ENCODE measurements at regions not wholly inside any gene's neighbourhood (a gene's known extent, or its start where the extent isn't known, plus 50 kb on each side); places are given as distances from the start of the nearest gene placed in this dataset.

- no peak for DNase-seq (ENCODE audit: low read depth in 3 of 3, low spot score in 2 of 3)
Measured at GRCh38 chr13:27014406-27015359, 156.9 kb downstream of the USP12 start.

GRCh38 chr13:27012482-27013197 lies 159.0 kb downstream of the USP12 start:
- no peak for DNase-seq (ENCODE audit: low read depth in 3 of 3, low spot score in 2 of 3)

GRCh38 chr13:27011661-27012060 lies 159.9 kb downstream of the USP12 start:
- no peak for DNase-seq (ENCODE audit: low read depth in 3 of 3, low spot score in 2 of 3)

- no peak for DNase-seq (ENCODE audit: low read depth in 3 of 3, low spot score in 2 of 3)
Measured at GRCh38 chr13:27008733-27009132, 162.9 kb downstream of the USP12 start.

GRCh38 chr13:27007166-27007565 lies 164.4 kb downstream of the USP12 start:
- no peak for DNase-seq (ENCODE audit: low read depth in 3 of 3, low spot score in 2 of 3)

GRCh38 chr13:27006519-27007161 lies 165.0 kb downstream of the USP12 start:
- no peak for DNase-seq (ENCODE audit: low read depth in 3 of 3, low spot score in 2 of 3)

- no peak for DNase-seq (ENCODE audit: low read depth in 3 of 3, low spot score in 2 of 3)
Measured at GRCh38 chr13:27005976-27006518, 165.6 kb downstream of the USP12 start.

GRCh38 chr13:27005556-27005955 lies 166.1 kb downstream of the USP12 start:
- DNase-seq (ENCODE audit: low read depth in 3 of 3, low spot score in 2 of 3) = no peak

- DNase-seq (ENCODE audit: low read depth in 3 of 3, low spot score in 2 of 3) = no peak
Measured at GRCh38 chr13:27004866-27005265, 166.7 kb downstream of the USP12 start.

GRCh38 chr13:27004326-27004725 lies 167.3 kb downstream of the USP12 start:
- DNase-seq (ENCODE audit: low read depth in 3 of 3, low spot score in 2 of 3) = no peak

GRCh38 chr13:27001705-27002104 lies 169.9 kb downstream of the USP12 start:
- no peak for DNase-seq (ENCODE audit: low read depth in 3 of 3, low spot score in 2 of 3)

GRCh38 chr13:27000686-27001085 lies 170.9 kb downstream of the USP12 start:
- no peak for DNase-seq (ENCODE audit: low read depth in 3 of 3, low spot score in 2 of 3)

GRCh38 chr13:26999499-26999898 lies 172.1 kb downstream of the USP12 start:
- no peak for DNase-seq (ENCODE audit: low read depth in 3 of 3, low spot score in 2 of 3)

- no peak for DNase-seq (ENCODE audit: low read depth in 3 of 3, low spot score in 2 of 3)
Measured at GRCh38 chr13:26998292-26998691, 173.3 kb downstream of the USP12 start.

GRCh38 chr13:26996965-26997752 lies 174.5 kb downstream of the USP12 start:
- DNase-seq (ENCODE audit: low read depth in 3 of 3, low spot score in 2 of 3) = no peak

- no peak for DNase-seq (ENCODE audit: low read depth in 3 of 3, low spot score in 2 of 3)
Measured at GRCh38 chr13:26995159-26995558, 176.5 kb downstream of the USP12 start.

GRCh38 chr13:26993780-26994179 lies 177.8 kb downstream of the USP12 start:
- DNase-seq (ENCODE audit: low read depth in 3 of 3, low spot score in 2 of 3) = no peak

- no peak for DNase-seq (ENCODE audit: low read depth in 3 of 3, low spot score in 2 of 3)
Measured at GRCh38 chr13:26992951-26993719, 178.5 kb downstream of the USP12 start.

- DNase-seq (ENCODE audit: low read depth in 3 of 3, low spot score in 2 of 3) = no peak
Measured at GRCh38 chr13:26991508-26992181, 180.0 kb downstream of the USP12 start.

Data from right renal cortex interstitium (tissue), 3 donors.